WI38 (cell line): ENCODE measurements at regions not wholly inside any gene's neighbourhood (a gene's known extent, or its start where the extent isn't known, plus 50 kb on each side); places are given as distances from the start of the nearest gene placed in this dataset.

Experiments
- H3K4me3 ChIP-seq: 2 replicates; pipeline ENCODE4 v1.5.1; 2011; ENCODE audit warnings: low read depth, mild to moderate bottlenecking, control low read depth, low read length
- TF ChIP-seq, protein P1 (sequence below): IDR thresholded peaks from 2 replicates; pipeline ENCODE4 v1.5.1; 2012; ENCODE audit warnings: low read depth, mild to moderate bottlenecking, control low read depth, low read length

GRCh38 chr9:4404156-4404555 lies 86.1 kb upstream of the SLC1A1 start:
- H3K4me3 ChIP-seq = no peak overlapping the region
- TF ChIP-seq, protein P1, sequence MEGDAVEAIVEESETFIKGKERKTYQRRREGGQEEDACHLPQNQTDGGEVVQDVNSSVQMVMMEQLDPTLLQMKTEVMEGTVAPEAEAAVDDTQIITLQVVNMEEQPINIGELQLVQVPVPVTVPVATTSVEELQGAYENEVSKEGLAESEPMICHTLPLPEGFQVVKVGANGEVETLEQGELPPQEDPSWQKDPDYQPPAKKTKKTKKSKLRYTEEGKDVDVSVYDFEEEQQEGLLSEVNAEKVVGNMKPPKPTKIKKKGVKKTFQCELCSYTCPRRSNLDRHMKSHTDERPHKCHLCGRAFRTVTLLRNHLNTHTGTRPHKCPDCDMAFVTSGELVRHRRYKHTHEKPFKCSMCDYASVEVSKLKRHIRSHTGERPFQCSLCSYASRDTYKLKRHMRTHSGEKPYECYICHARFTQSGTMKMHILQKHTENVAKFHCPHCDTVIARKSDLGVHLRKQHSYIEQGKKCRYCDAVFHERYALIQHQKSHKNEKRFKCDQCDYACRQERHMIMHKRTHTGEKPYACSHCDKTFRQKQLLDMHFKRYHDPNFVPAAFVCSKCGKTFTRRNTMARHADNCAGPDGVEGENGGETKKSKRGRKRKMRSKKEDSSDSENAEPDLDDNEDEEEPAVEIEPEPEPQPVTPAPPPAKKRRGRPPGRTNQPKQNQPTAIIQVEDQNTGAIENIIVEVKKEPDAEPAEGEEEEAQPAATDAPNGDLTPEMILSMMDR = no peak

DNA sequence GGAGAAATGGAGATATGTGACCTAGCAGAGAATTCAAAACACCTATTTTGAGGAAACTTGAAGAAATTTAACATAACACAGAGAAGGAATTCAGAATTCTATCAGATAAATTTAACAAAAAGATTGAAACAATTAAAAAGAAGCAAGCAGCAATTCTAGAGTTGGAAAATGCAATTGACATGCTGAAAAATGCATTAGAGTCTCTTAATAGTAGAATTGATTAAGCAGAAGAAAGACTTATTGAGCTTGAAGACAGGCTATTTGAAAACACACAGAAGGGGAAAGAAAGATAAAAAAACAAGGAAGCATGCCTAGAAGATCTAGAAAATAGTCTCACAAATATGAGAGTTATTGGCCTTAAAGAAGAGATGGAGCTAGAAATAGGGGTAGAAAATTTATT lies 87.8 kb upstream of the SLC1A1 start:
- TF ChIP-seq, protein P1 = no peak
- no peak overlapping the region for H3K4me3 ChIP-seq

- no peak overlapping the region for H3K4me3 ChIP-seq
- TF ChIP-seq, protein P1 = no peak
Observed at GRCh38 chr9:4400731-4401130, 89.5 kb upstream of the SLC1A1 start.

DNA sequence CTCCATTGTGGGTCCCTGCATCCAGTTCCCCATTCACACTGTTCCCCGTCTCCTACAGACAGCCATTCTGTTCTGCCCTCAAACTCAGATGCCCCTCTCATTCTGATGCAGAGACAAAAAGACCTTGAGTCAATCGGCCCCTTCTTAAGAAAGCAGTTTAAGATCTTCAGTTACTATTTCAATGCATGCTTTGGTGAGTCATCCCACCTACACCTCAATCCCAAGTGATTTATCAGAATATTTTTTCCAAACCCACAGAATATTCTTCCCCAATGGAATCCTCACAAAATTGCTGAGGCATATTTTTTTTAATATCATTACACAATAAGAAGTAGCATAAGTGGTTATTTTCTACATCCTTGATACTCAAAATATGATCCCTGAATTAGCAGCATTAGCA lies 92.4 kb upstream of the SLC1A1 start:
- no peak overlapping the region for H3K4me3 ChIP-seq
- TF ChIP-seq, protein P1 = no peak

- TF ChIP-seq, protein P1 = no peak
- H3K4me3 ChIP-seq = no peak overlapping the region
Observed at GRCh38 chr9:4393806-4394523, 94.1 kb upstream of the GLIS3 start.

- H3K4me3 ChIP-seq = no peak overlapping the region
- TF ChIP-seq, protein P1 = no peak
Observed at GRCh38 chr9:4389755-4390154, 89.9 kb upstream of the GLIS3 start.

GRCh38 chr9:4389003-4389402 lies 89.1 kb upstream of the GLIS3 start:
- H3K4me3 ChIP-seq = no peak overlapping the region
- TF ChIP-seq, protein P1 = no peak
